HG02884 (cell line): ENCODE measurements at regions not wholly inside any gene's neighbourhood (a gene's known extent, or its start where the extent isn't known, plus 50 kb on each side); places are given as distances from the start of the nearest gene placed in this dataset.
"Not testable (repeated sequence)": the region's sequence is repeated elsewhere in the genome, so short reads cannot be mapped to it uniquely, and the experiment has no call there.

Source experiments
- ATAC-seq: cut with Tn5 transposase; IDR thresholded peaks from one replicate; pipeline ENCODE4 v1.9.1; 2021; ENCODE audit warnings: mild to moderate bottlenecking, moderate library complexity; ENCODE audit not compliant: unreplicated experiment

GRCh38 chr20:47847220-47847619 is 61.9 kb upstream of the SULF2 start:
- ATAC-seq = not testable (repeated sequence)

- not testable (repeated sequence) for ATAC-seq
These were observed 61.4 kb upstream of the SULF2 start for GRCh38 chr20:47846651-47847050.

DNA sequence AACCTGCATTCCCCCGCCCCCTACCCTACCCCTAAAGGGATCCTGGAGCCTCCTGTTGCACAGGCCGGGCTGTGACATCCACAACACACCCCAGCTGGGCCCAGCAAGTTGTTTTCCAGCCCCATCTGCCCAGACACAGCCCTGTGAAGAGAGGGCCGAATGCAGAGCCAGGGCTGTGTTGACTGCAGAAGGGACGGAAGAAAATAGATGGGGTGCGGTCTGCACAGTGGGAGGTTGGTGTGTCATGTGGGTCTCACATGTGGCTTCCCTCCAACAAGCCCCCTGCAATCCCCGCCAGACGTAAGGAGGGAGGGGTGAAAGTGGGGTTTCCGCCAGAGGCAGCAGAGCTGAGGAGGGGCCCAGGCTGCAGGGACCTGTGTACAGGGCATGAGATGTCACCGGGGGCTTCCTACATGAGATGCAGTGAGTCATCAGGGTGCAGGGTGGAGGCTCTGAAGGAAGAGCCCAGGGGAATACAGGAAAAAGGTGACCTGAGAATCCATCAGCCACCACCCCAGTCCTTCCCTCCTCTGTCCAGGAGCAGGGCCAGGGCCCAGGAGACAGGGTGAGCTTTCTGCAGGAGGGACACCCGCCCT is 60.2 kb upstream of the SULF2 start:
- not testable (repeated sequence) for ATAC-seq

- not testable (repeated sequence) for ATAC-seq
These were observed 59.3 kb upstream of the SULF2 start for GRCh38 chr20:47844568-47844906.

- ATAC-seq = no peak
These were observed 58.7 kb upstream of the SULF2 start for GRCh38 chr20:47843886-47844567.

DNA sequence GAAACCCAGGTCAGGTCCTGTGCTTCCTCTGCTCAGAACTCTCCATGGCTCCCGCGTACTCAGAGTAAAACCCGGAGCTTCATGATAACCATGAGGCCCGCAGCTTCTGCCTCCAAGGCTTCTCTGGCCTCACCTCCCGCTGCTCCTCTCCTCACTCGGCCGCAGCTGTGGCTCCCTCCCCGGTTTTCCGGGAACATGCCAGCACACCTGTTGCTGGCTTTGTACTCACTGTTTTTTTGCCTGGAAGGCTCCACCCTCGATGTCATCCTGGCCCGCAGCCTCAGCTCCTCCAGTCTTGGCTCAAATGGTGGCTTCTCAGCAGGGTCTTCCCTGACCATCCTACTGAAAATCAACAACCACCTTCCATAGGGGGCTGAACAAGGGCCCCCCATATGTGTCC is 57.7 kb upstream of the SULF2 start:
- ATAC-seq = not testable (repeated sequence)

DNA sequence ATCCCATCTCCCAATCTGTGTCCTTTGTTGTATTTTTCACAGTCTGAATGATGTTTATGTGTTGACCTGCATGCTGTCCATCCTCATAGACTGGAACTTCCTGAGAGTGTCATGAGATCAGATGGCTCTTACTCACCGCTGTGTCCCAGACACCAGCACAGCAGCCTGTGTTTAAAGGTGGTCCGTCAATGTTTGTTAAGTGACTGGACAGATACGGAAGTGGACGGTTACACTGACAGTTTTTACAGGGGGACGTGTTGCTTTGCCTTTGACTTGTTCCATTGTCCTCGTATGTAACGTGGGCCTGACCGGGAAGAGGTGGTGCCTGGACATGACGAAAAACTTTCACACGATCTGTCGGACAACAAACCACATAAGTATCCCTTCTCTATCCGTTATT is 56.7 kb upstream of the SULF2 start:
- not testable (repeated sequence) for ATAC-seq

DNA sequence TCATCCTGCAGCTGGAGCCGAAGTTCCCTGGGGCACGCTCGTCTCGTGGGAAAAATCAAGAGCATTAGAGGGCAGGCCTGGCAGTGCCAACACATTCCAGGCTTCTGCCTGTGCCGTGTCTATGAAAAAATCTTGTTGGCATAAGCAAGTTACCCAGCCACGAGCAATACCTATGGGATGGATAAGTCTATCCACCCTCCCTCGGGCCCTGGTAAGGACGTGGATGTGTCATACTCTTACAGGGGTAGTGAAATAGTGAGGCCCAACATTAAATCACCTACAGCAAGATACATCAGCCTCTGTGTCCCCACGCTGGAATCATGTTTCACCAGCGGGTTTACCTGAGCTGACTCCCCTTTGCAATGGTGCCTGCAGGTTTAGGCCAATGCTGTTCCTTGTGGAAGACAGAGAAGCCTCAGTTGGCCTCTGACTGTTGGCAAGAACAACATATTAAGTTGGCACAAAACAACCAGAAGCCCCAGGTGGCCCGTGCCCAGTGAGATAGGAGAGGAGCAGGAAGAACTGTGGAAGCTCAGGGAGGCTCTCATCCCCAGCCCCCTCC is 51.1 kb upstream of the SULF2 start:
- ATAC-seq = not testable (repeated sequence)
